ENCODE measurements at regions not wholly inside any gene's neighbourhood (a gene's known extent, or its start where the extent isn't known, plus 50 kb on each side); places are given as distances from the start of the nearest gene placed in this dataset.

DNA sequence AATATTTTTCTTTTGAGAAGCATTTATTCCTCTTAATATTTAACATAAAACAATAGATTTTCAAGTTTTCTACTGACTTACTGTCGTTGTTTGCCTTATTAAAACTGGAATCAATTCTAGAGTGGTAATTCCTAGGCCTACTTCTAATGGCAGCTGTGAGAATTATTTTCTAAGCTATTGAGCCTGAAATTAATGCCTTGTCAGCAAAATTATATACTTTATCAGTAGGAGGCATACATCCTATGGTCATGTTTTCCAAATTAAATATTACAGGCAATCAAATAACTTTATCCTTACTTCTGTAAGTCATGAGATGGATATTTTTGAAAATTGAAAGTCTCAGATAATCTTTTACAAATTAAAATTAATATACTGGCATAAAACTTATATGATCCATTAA lies 239.1 kb upstream of the CNTNAP4 start:
- no peak overlapping the region for H3K4me3 ChIP-seq (ENCODE audit: low read depth, low read length, poor library complexity, severe bottlenecking)
- H2AFZ ChIP-seq (ENCODE audit: low read length), result no peak overlapping the region
- no peaks in the 10 kb centered on the region for H4K20me1 ChIP-seq (ENCODE audit: insufficient read depth, low read length)
- POLR2A ChIA-PET, result no interaction called here
- H3K79me2 ChIP-seq (ENCODE audit: insufficient read depth, low read depth, low read length), result no peaks in the 10 kb centered on the region
- H3K27ac ChIP-seq (ENCODE audit: low read depth, low read length, poor library complexity, severe bottlenecking), result no peak overlapping the region
- H3K9me2 ChIP-seq (ENCODE audit: insufficient read depth, low read length), result no peaks in the 10 kb centered on the region
- H3K9me3 ChIP-seq (ENCODE audit: low read length), result peaks cover 20% of the 10 kb centered on the region; the same call in 1 of the 2 replicates
- intact Hi-C loops (cut with micrococcal nuclease; ENCODE audit: unreplicated experiment), result no loop called here
- H3K4me2 ChIP-seq (ENCODE audit: low read length), result no peak overlapping the region
- DNase-seq (ENCODE audit: low spot score), result no peak
- TF ChIP-seq CTCF (conservative IDR thresholded peaks at IDR 0.05; ENCODE audit: low read length) (no peak), EZH2phosphoT487 (IDR thresholded peaks at IDR 0.05; ENCODE audit: borderline replicate concordance, low read depth, low read length) (no peak)
- CTCF ChIA-PET (ENCODE audit: unreplicated experiment), result no interaction called here
- no TSS peak for BruUV-seq (replicated peaks)
- H3K36me3 ChIP-seq (ENCODE audit: insufficient read depth, low read length), result no peaks in the 10 kb centered on the region
- no peaks in the 10 kb centered on the region for H3K4me1 ChIP-seq (ENCODE audit: insufficient read depth, low read length, poor library complexity, severe bottlenecking)

DNA sequence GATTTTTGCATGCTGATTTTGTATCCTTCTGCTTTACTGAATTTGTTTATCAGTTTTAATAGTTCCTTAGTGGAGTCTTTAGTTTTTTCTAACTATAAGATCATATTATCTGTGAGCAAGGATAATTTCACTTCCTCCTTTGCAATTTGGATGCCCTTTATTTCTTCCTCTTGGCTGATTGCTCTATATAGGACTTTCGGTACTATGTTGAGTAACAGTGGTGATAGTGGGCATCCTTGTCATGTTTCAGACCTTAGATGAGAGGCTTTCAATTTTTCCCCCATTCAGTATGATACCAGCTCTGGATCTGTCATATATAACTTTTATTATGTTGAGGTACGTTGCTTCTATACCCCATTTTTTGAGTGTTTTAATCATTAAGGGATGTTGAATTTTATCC lies 224.5 kb upstream of the CNTNAP4 start:
- Histone ChIP-seq H3K79me2 (ENCODE audit: insufficient read depth, low read depth, low read length) (no peaks in the 10 kb centered on the region), H3K9me2 (ENCODE audit: insufficient read depth, low read length) (no peaks in the 10 kb centered on the region), H3K4me1 (ENCODE audit: insufficient read depth, low read length, poor library complexity, severe bottlenecking) (no peaks in the 10 kb centered on the region), H3K27ac (ENCODE audit: low read depth, low read length, poor library complexity, severe bottlenecking) (no peak overlapping the region), H4K20me1 (ENCODE audit: insufficient read depth, low read length) (no peaks in the 10 kb centered on the region), H3K36me3 (ENCODE audit: insufficient read depth, low read length) (no peaks in the 10 kb centered on the region), H3K4me2 (ENCODE audit: low read length) (no peak overlapping the region), H3K4me3 (ENCODE audit: low read depth, low read length, poor library complexity, severe bottlenecking) (no peak overlapping the region), H3K9me3 (ENCODE audit: low read length) (no peaks in the 10 kb centered on the region), H2AFZ (ENCODE audit: low read length) (no peak overlapping the region)
- DNase-seq (ENCODE audit: low spot score), result no peak
- TF ChIP-seq CTCF (conservative IDR thresholded peaks at IDR 0.05; ENCODE audit: low read length) (no peak), EZH2phosphoT487 (IDR thresholded peaks at IDR 0.05; ENCODE audit: borderline replicate concordance, low read depth, low read length) (no peak)
- ChIA-PET POLR2A (no interaction called here), CTCF (ENCODE audit: unreplicated experiment) (no interaction called here)
- no TSS peak for BruUV-seq (replicated peaks)
- intact Hi-C loops (cut with micrococcal nuclease; ENCODE audit: unreplicated experiment), result no loop called here

GRCh38 chr16:76059186-76059585 lies 218.0 kb upstream of the CNTNAP4 start:
- no peak overlapping the region for H3K4me2 ChIP-seq (ENCODE audit: low read length)
- H3K79me2 ChIP-seq (ENCODE audit: insufficient read depth, low read depth, low read length), result no peaks in the 10 kb centered on the region
- no peaks in the 10 kb centered on the region for H3K36me3 ChIP-seq (ENCODE audit: insufficient read depth, low read length)
- H3K9me3 ChIP-seq (ENCODE audit: low read length), result no peaks in the 10 kb centered on the region
- POLR2A ChIA-PET, result no interaction called here
- no peaks in the 10 kb centered on the region for H4K20me1 ChIP-seq (ENCODE audit: insufficient read depth, low read length)
- intact Hi-C loops (cut with micrococcal nuclease; ENCODE audit: unreplicated experiment), result no loop called here
- no peak overlapping the region for H3K27ac ChIP-seq (ENCODE audit: low read depth, low read length, poor library complexity, severe bottlenecking)
- no peaks in the 10 kb centered on the region for H3K4me1 ChIP-seq (ENCODE audit: insufficient read depth, low read length, poor library complexity, severe bottlenecking)
- CTCF ChIA-PET (ENCODE audit: unreplicated experiment), result no interaction called here
- no peak for TF ChIP-seq CTCF (conservative IDR thresholded peaks at IDR 0.05; ENCODE audit: low read length)
- no peak for TF ChIP-seq EZH2phosphoT487 (IDR thresholded peaks at IDR 0.05; ENCODE audit: borderline replicate concordance, low read depth, low read length)
- BruUV-seq (replicated peaks), result no TSS peak
- no peak for DNase-seq (ENCODE audit: low spot score)
- H3K9me2 ChIP-seq (ENCODE audit: insufficient read depth, low read length), result no peaks in the 10 kb centered on the region
- no peak overlapping the region for H3K4me3 ChIP-seq (ENCODE audit: low read depth, low read length, poor library complexity, severe bottlenecking)
- no peak overlapping the region for H2AFZ ChIP-seq (ENCODE audit: low read length)
